CD4-positive, alpha-beta memory T cell (primary cell): ENCODE measurements at regions not wholly inside any gene's neighbourhood (a gene's known extent, or its start where the extent isn't known, plus 50 kb on each side); places are given as distances from the start of the nearest gene placed in this dataset.

Experiments used
- CTCF ChIA-PET: fragments of 350-600 bp; sonication (Branson Sonifier 250); formaldehyde crosslinking; loops from one replicate; lab custom pipeline; 2021; ENCODE audit warnings: inconsistent platforms; ENCODE audit not compliant: partially characterized antibody; lab: Charles Lee
- POLR2A ChIA-PET: fragments of 350-600 bp; sonication (Branson Sonifier 250); formaldehyde crosslinking; loops from one replicate; lab custom pipeline; 2021; ENCODE audit not compliant: partially characterized antibody; lab: Charles Lee
- DNase-seq, 5 donors: peaks; one replicate each; pipeline versions ENCODE4 v3.0.0 to v3.0.0-alpha.2; 2020 to 2022; ENCODE audit warnings: mixed read lengths in 1 of 5
- H3K27ac ChIP-seq: one replicate; pipeline ENCODE4 v1.7.0; 2013; ENCODE audit warnings: low read depth, low read length
- H3K27me3 ChIP-seq: 2 replicates; pipeline ENCODE4 v1.7.0; 2013; ENCODE audit warnings: mild to moderate bottlenecking, low read length, moderate library complexity; ENCODE audit not compliant: insufficient read depth
- H3K36me3 ChIP-seq: 2 replicates; pipeline ENCODE4 v1.7.0; 2013; ENCODE audit warnings: mild to moderate bottlenecking, low read length, moderate library complexity; ENCODE audit not compliant: insufficient read depth
- H3K4me1 ChIP-seq: 2 replicates; pipeline ENCODE4 v1.7.0; 2013; ENCODE audit warnings: mild to moderate bottlenecking, low read length, moderate library complexity; ENCODE audit not compliant: insufficient read depth
- H3K4me3 ChIP-seq, 2 donors: one replicate each; pipeline ENCODE4 v1.7.0; 2013; ENCODE audit warnings: low read length in 2 of 2, mild to moderate bottlenecking in 1 of 2
- H3K9me3 ChIP-seq, 2 donors: one replicate each; pipeline ENCODE4 v1.7.0; 2013; ENCODE audit warnings: low read length in 2 of 2, control low read depth in 1 of 2; ENCODE audit not compliant: control insufficient read depth in 1 of 2
- H3K27ac Mint-ChIP-seq, 7 donors: one replicate each; pipeline ENCODE4 v1.8.0; 2020 to 2021; ENCODE audit warnings: mixed read lengths in 7 of 7, mild to moderate bottlenecking in 6 of 7, inconsistent platforms in 3 of 7, moderate library complexity in 3 of 7
- H3K27me3 Mint-ChIP-seq, 2 donors: one replicate each; pipeline ENCODE4 v1.8.0; 2020 to 2021; ENCODE audit warnings: mixed read lengths in 2 of 2
- H3K36me3 Mint-ChIP-seq, 2 donors: one replicate each; pipeline ENCODE4 v1.8.0; 2020 to 2021; ENCODE audit warnings: mixed read lengths in 2 of 2, inconsistent platforms in 1 of 2, mild to moderate bottlenecking in 1 of 2
- H3K4me1 Mint-ChIP-seq, 4 donors: one replicate each; pipeline ENCODE4 v1.8.0; 2020 to 2021; ENCODE audit warnings: mixed read lengths in 4 of 4, mild to moderate bottlenecking in 1 of 4
- H3K4me3 Mint-ChIP-seq, 8 donors: one replicate each; pipeline ENCODE4 v1.8.0; 2020 to 2021; ENCODE audit warnings: mixed read lengths in 8 of 8, mild to moderate bottlenecking in 7 of 8, moderate library complexity in 6 of 8, inconsistent platforms in 3 of 8
- H3K9me3 Mint-ChIP-seq, 8 donors: one replicate each; pipeline ENCODE4 v1.8.0; 2020 to 2021; ENCODE audit warnings: mixed read lengths in 8 of 8, mild to moderate bottlenecking in 5 of 8, inconsistent platforms in 3 of 8, moderate library complexity in 1 of 8
- intact Hi-C: fragments of 100-400 bp; cut with micrococcal nuclease; formaldehyde crosslinking; loops from one replicate; pipeline ENCODE4 v1.15.1; 2023

DNA sequence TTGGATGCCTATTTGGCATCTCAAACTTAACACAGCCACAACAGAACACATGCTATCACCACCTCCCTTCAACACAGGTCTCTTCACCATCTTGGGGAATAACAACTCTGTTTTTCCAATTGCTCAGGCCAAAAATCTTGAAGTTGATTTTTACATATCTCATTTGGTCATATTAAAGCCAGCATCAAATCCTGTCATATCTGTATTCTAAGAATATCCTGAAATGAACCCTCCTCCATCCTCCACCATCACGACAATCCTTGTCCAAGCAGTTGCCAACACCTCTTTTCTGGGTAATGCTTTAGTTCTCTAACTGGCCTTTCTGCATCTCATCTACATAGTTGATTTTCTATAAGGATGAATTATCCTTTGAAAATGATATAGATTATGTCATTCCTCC is 168.7 kb downstream of the GPR37 start:
- no peak overlapping the region for H3K27ac Mint-ChIP-seq
- H3K36me3 Mint-ChIP-seq: no peaks in the 10 kb centered on the region
- H3K4me1 Mint-ChIP-seq: no peaks in the 10 kb centered on the region

DNA sequence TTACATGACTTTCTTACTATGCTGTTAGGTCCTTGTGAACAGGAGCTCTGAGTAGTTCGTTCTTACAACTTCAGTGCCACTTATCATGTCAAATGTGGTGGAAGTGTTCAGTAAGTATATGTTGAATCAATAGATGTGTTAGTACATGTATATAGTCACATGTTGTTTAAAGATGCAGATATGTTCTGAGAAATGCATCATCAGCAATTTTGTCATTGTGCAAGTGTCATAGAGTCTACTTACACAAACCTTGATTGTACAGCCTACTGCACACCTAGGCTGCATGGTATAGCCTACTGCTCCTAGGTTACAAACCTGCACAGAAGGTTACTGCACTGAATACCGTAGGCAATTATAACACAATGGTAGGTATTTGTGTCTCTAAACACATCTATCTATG is 174.8 kb downstream of the GPR37 start:
- Mint-ChIP-seq H3K36me3 (no peaks in the 10 kb centered on the region), H3K27ac (no peak overlapping the region), H3K9me3 (peaks cover 0 to 5% (median 0%) of the 10 kb centered on the region in 8 donors), H3K27me3 (no peaks in the 10 kb centered on the region), H3K4me3 (no peak overlapping the region), H3K4me1 (no peaks in the 10 kb centered on the region)
- H3K4me3 ChIP-seq: no peak overlapping the region
- H3K36me3 ChIP-seq: no peaks in the 10 kb centered on the region
- CTCF ChIA-PET: no interaction called here
- no peaks in the 10 kb centered on the region for H3K9me3 ChIP-seq
- POLR2A ChIA-PET: no interaction called here
- H3K27ac ChIP-seq: no peak overlapping the region
- no peaks in the 10 kb centered on the region for H3K27me3 ChIP-seq
- H3K4me1 ChIP-seq: no peaks in the 10 kb centered on the region
- intact Hi-C loops: no loop called here
- DNase-seq: no peak

More for the DNA sequence above, 168.7 kb downstream of the GPR37 start:
- DNase-seq: no peak
- no peaks in the 10 kb centered on the region for H3K27me3 Mint-ChIP-seq
- Histone ChIP-seq H3K27ac (no peak overlapping the region), H3K36me3 (no peaks in the 10 kb centered on the region), H3K4me3 (no peak overlapping the region), H3K27me3 (no peaks in the 10 kb centered on the region), H3K4me1 (no peaks in the 10 kb centered on the region), H3K9me3 (no peaks in the 10 kb centered on the region)
- intact Hi-C loops: no loop called here
- ChIA-PET POLR2A (no interaction called here), CTCF (no interaction called here)
- peaks cover 0 to 3% (median 0%) of the 10 kb centered on the region in 8 donors for H3K9me3 Mint-ChIP-seq
- no peak overlapping the region for H3K4me3 Mint-ChIP-seq

DNA sequence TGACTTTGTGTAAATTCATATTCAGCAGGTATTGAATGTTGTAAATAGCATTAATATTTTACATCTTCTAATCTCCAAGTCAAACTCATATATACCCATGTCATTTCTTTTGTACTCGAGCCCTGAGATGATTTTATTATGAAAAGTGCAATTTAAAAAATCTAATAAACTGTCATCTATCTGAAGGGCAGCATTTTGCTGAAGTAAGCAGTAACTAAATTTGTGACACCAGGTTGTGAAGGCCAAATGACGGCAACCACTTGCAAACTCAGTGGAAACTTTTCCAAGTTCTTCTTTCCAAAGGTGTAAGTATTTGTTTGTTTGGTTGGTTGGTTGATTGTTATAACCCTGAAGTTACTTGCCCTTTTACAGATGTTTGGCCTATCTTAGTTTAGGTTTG is 188.3 kb downstream of the GPR37 start:
- intact Hi-C loops: no loop called here
- no peak overlapping the region for H3K4me3 ChIP-seq
- H3K27me3 ChIP-seq: no peaks in the 10 kb centered on the region
- no peak overlapping the region for H3K4me3 Mint-ChIP-seq
- DNase-seq: no peak
- H3K4me1 Mint-ChIP-seq: peaks cover 0 to 3% (median 0%) of the 10 kb centered on the region in 4 donors
- CTCF ChIA-PET: no interaction called here
- H3K4me1 ChIP-seq: no peaks in the 10 kb centered on the region
- H3K36me3 ChIP-seq: no peaks in the 10 kb centered on the region
- H3K27me3 Mint-ChIP-seq: no peaks in the 10 kb centered on the region
- H3K36me3 Mint-ChIP-seq: no peaks in the 10 kb centered on the region
- H3K9me3 Mint-ChIP-seq: peaks cover 0 to 4% (median 0%) of the 10 kb centered on the region in 8 donors
- H3K9me3 ChIP-seq: no peaks in the 10 kb centered on the region
- no peak overlapping the region for H3K27ac ChIP-seq
- H3K27ac Mint-ChIP-seq: no peak overlapping the region
- POLR2A ChIA-PET: no interaction called here

DNA sequence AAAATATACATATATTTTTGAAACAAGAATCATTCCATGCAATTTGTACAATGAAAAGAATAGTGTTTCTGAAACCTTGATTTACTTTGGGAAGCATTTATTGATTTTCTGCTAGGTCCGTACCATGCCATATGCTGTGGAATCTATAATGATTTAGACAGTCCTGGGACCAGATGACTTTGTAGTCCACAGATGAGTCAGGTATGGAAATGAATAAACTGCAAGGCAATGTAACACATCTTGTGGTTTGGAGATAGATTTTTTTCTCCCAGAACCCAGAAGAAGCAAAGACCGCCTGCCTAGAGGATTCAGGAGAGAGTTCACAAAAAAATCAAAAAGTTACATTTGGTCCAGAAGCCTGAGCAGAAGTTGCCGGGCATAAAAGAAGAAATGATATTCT is 190.4 kb downstream of the GPR37 start:
- H3K36me3 Mint-ChIP-seq: no peaks in the 10 kb centered on the region
- Histone ChIP-seq H3K9me3 (no peaks in the 10 kb centered on the region), H3K27me3 (no peaks in the 10 kb centered on the region), H3K36me3 (no peaks in the 10 kb centered on the region), H3K27ac (no peak overlapping the region), H3K4me3 (no peak overlapping the region), H3K4me1 (no peaks in the 10 kb centered on the region)
- H3K4me1 Mint-ChIP-seq: peaks cover 0 to 3% (median 0%) of the 10 kb centered on the region in 4 donors
- CTCF ChIA-PET: no interaction called here
- H3K27me3 Mint-ChIP-seq: no peaks in the 10 kb centered on the region
- DNase-seq: no peak
- no peak overlapping the region for H3K4me3 Mint-ChIP-seq
- peaks cover 0 to 4% (median 0%) of the 10 kb centered on the region in 8 donors for H3K9me3 Mint-ChIP-seq
- POLR2A ChIA-PET: no interaction called here
- H3K27ac Mint-ChIP-seq: no peak overlapping the region
- intact Hi-C loops: no loop called here

DNA sequence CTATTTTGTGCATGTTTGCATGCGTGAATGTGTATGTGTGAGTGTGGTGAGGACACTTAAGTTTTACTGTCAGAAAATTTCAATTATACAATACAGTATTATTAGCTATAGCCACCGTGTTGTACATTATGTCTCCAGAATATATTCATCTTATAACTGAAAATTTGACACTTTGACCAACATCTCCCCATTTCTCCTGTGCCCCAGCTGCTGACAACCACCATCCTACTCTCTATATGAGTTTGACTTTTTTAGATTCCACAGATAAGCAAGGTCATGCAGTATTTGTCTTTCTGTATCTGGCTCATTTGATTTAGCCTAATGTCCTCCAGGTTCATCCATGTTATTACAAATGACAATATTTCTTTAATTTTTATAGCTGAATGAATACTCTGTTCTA is 195.0 kb downstream of the GPR37 start:
- H3K4me1 Mint-ChIP-seq: peaks cover 0 to 3% (median 0%) of the 10 kb centered on the region in 4 donors
- no peak overlapping the region for H3K4me3 Mint-ChIP-seq
- Histone ChIP-seq H3K9me3 (no peaks in the 10 kb centered on the region), H3K4me1 (no peaks in the 10 kb centered on the region), H3K36me3 (no peaks in the 10 kb centered on the region), H3K4me3 (no peak overlapping the region), H3K27ac (no peak overlapping the region), H3K27me3 (no peaks in the 10 kb centered on the region)
- no peaks in the 10 kb centered on the region for H3K27me3 Mint-ChIP-seq
- ChIA-PET CTCF (no interaction called here), POLR2A (no interaction called here)
- DNase-seq: no peak
- H3K9me3 Mint-ChIP-seq: peaks cover 0 to 4% (median 0%) of the 10 kb centered on the region in 8 donors
- intact Hi-C loops: no loop called here
- H3K36me3 Mint-ChIP-seq: no peaks in the 10 kb centered on the region
- no peak overlapping the region for H3K27ac Mint-ChIP-seq

DNA sequence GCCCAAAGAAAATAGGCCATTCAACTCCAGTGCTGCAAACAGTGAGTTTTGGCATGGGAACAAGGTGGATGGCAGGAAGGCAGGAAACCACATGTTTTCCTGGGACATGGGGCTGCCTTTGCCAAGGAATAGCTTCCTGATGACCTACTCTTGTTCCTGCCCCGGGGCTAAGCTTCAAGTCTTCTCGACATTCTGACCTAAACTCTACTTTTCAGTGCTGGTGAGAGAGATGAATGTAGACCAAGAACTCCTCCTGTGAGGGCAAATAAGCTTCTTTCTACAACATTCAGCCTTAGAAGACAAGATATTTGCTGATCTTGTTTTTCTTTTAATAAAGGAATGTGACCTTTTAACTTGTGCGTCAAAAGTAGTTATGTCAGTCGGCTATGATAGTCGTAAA is 199.0 kb downstream of the GPR37 start:
- ChIA-PET CTCF (no interaction called here), POLR2A (no interaction called here)
- H3K4me3 Mint-ChIP-seq: no peak overlapping the region
- Histone ChIP-seq H3K27me3 (no peaks in the 10 kb centered on the region), H3K9me3 (no peaks in the 10 kb centered on the region), H3K27ac (no peak overlapping the region), H3K4me3 (no peak overlapping the region), H3K36me3 (no peaks in the 10 kb centered on the region), H3K4me1 (no peaks in the 10 kb centered on the region)
- peaks cover 0 to 2% (median 0%) of the 10 kb centered on the region in 8 donors for H3K9me3 Mint-ChIP-seq
- DNase-seq: no peak
- no peaks in the 10 kb centered on the region for H3K4me1 Mint-ChIP-seq
- intact Hi-C loops: no loop called here
- H3K36me3 Mint-ChIP-seq: no peaks in the 10 kb centered on the region
- H3K27ac Mint-ChIP-seq: no peak overlapping the region
- no peaks in the 10 kb centered on the region for H3K27me3 Mint-ChIP-seq

DNA sequence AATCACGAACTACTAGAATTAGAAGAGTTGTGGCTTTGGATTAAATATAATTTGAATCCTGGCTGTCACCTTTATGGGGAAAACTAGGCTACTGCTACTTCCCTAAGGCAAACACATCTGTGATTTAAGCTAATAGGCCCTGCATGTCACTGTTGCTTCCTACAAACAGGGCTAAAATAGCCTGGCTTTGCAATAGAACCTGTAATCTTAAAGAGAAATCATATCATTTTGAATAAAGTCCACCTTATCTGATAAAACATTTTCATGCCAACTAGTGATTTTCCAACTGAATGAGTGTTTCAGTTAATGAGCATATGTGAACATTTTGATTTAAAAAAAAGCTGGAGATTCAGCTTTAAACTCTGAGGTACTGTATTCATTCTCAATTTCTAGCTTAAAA is 208.0 kb downstream of the GPR37 start:
- ChIA-PET POLR2A (no interaction called here), CTCF (no interaction called here)
- intact Hi-C loops: no loop called here
- H3K4me3 ChIP-seq: no peak overlapping the region
- peaks cover 0 to 4% (median 0%) of the 10 kb centered on the region in 8 donors for H3K9me3 Mint-ChIP-seq
- no peaks in the 10 kb centered on the region for H3K36me3 Mint-ChIP-seq
- H3K4me1 Mint-ChIP-seq: peaks cover 0 to 1% (median 0%) of the 10 kb centered on the region in 4 donors
- H3K9me3 ChIP-seq: no peaks in the 10 kb centered on the region
- no peaks in the 10 kb centered on the region for H3K27me3 ChIP-seq
- H3K27ac ChIP-seq: no peak overlapping the region
- H3K36me3 ChIP-seq: no peaks in the 10 kb centered on the region
- no peaks in the 10 kb centered on the region for H3K4me1 ChIP-seq
- H3K27ac Mint-ChIP-seq: no peak overlapping the region
- DNase-seq: no peak
- H3K27me3 Mint-ChIP-seq: no peaks in the 10 kb centered on the region
- H3K4me3 Mint-ChIP-seq: no peak overlapping the region

DNA sequence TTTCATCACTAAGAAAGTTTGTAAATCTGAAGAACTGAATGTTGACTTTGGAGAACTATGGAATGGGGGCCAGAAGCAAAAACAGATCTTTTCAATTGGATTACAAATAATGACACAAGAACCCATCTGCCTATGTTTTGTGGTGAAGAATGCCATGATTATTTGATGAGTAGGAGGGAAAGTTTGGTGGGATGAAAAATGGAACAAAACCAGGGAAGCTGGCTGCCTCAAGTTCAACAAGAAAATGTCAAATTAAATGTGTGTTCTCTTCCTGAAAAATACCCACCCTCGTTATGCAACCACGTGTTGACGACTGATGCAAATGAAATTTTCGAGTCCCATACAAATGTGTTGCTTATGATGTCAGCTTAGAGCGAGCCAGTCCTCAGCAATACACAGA is 208.5 kb downstream of the GPR37 start:
- Mint-ChIP-seq H3K27me3 (no peaks in the 10 kb centered on the region), H3K9me3 (peaks cover 0 to 4% (median 0%) of the 10 kb centered on the region in 8 donors), H3K27ac (no peak overlapping the region), H3K4me3 (no peak overlapping the region), H3K36me3 (no peaks in the 10 kb centered on the region), H3K4me1 (peaks cover 0 to 1% (median 0%) of the 10 kb centered on the region in 4 donors)
- CTCF ChIA-PET: no interaction called here
- H3K36me3 ChIP-seq: no peaks in the 10 kb centered on the region
- H3K27me3 ChIP-seq: no peaks in the 10 kb centered on the region
- intact Hi-C loops: no loop called here
- no peaks in the 10 kb centered on the region for H3K4me1 ChIP-seq
- no peak overlapping the region for H3K4me3 ChIP-seq
- no peak for DNase-seq
- no peak overlapping the region for H3K27ac ChIP-seq
- no peaks in the 10 kb centered on the region for H3K9me3 ChIP-seq
- POLR2A ChIA-PET: no interaction called here
